ENCODE measurements at regions not wholly inside any gene's neighbourhood (a gene's known extent, or its start where the extent isn't known, plus 50 kb on each side); places are given as distances from the start of the nearest gene placed in this dataset.

DNA sequence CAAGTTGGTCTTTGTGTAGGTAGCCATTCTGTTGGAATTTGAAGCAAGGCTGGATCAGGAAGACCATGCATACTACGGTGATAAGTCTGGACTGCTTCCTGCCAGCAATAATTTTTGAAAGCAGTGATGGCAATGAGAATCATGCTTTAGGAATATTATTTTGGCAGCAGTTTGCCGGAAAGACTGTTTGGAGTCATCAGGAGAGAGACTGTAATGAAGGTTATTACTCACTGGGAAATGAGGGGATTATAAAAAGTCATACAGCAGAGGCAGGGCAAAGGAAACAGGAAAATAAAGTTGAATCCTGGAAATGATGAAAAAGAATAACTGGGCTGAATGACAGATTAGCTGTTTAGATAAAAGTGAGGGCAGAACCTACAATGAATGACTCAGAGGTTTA, 1136.8 kb upstream of the AUTS2 start:
- Histone ChIP-seq H3K9ac (ENCODE audit: low read length) (no peak overlapping the region), H3K36me3 (ENCODE audit: control insufficient read depth in 1 of 2, insufficient read depth in 2 of 2, low read depth in 1 of 2, low read length in 2 of 2) (no peaks in the 10 kb centered on the region), H2BK5ac (ENCODE audit: low read depth, low read length, poor library complexity, severe bottlenecking) (no peak overlapping the region), H3K27ac (ENCODE audit: low read length, poor library complexity, severe bottlenecking) (no peak overlapping the region), H3K4ac (ENCODE audit: low read depth in 1 of 2, low read length in 2 of 2) (no peak overlapping the region), H3K79me1 (replicated peaks; ENCODE audit: low read length, poor library complexity, severe bottlenecking) (no peaks in the 10 kb centered on the region), H3K18ac (ENCODE audit: low read depth in 1 of 2, low read length in 2 of 2) (no peak overlapping the region), H3K27me3 (ENCODE audit: control insufficient read depth in 1 of 2, insufficient read depth in 1 of 2, low read length in 2 of 2) (no peaks in the 10 kb centered on the region), H2BK12ac (ENCODE audit: low read length in 2 of 2) (no peak overlapping the region), H4K8ac (ENCODE audit: low read length) (no peak overlapping the region), H2AK5ac (ENCODE audit: low read length, severe bottlenecking) (no peak overlapping the region), H3K9me3 (ENCODE audit: control insufficient read depth, low read length) (no peaks in the 10 kb centered on the region), H2BK120ac (ENCODE audit: low read depth, low read length) (no peak overlapping the region), H3K14ac (ENCODE audit: low read length in 2 of 2) (no peak overlapping the region), H3K23ac (ENCODE audit: low read length in 2 of 2) (no peak overlapping the region), H3K4me1 (ENCODE audit: control insufficient read depth, insufficient read depth, low read depth, low read length) (no peaks in the 10 kb centered on the region), H2AFZ (ENCODE audit: low read depth, low read length) (no peak overlapping the region), H3K4me3 (ENCODE audit: insufficient read depth in 1 of 2, low read depth in 1 of 2, low read length in 2 of 2) (no peak overlapping the region), H4K91ac (ENCODE audit: low read length) (no peak overlapping the region), H3K4me2 (ENCODE audit: low read length, poor library complexity, severe bottlenecking) (no peak overlapping the region), H2BK15ac (ENCODE audit: low read depth, poor library complexity, severe bottlenecking) (no peak overlapping the region)
- DNase-seq: no peak
- 76% methylated on average over 1 of the region's 2 CpGs for WGBS

GRCh38 chr7:68470836-68471435, 1127.3 kb upstream of the AUTS2 start:
- H3K9ac ChIP-seq (ENCODE audit: low read length): no peak overlapping the region
- no peak overlapping the region for H3K23ac ChIP-seq (ENCODE audit: low read length in 2 of 2)
- H4K91ac ChIP-seq (ENCODE audit: low read length): no peak overlapping the region
- no peak overlapping the region for H2AFZ ChIP-seq (ENCODE audit: low read depth, low read length)
- no peak overlapping the region for H4K8ac ChIP-seq (ENCODE audit: low read length)
- H3K4ac ChIP-seq (ENCODE audit: low read depth in 1 of 2, low read length in 2 of 2): no peak overlapping the region
- no peak overlapping the region for H3K27ac ChIP-seq (ENCODE audit: low read length, poor library complexity, severe bottlenecking)
- peaks cover 0 to 5% of the 10 kb centered on the region in 2 experiments for H3K27me3 ChIP-seq (ENCODE audit: control insufficient read depth in 1 of 2, insufficient read depth in 1 of 2, low read length in 2 of 2)
- no peaks in the 10 kb centered on the region for H3K79me1 ChIP-seq (replicated peaks; ENCODE audit: low read length, poor library complexity, severe bottlenecking)
- H2BK12ac ChIP-seq (ENCODE audit: low read length in 2 of 2): no peak overlapping the region
- H2BK120ac ChIP-seq (ENCODE audit: low read depth, low read length): no peak overlapping the region
- H3K4me2 ChIP-seq (ENCODE audit: low read length, poor library complexity, severe bottlenecking): no peak overlapping the region
- H2AK5ac ChIP-seq (ENCODE audit: low read length, severe bottlenecking): no peak overlapping the region
- no peak overlapping the region for H3K18ac ChIP-seq (ENCODE audit: low read depth in 1 of 2, low read length in 2 of 2)
- H2BK15ac ChIP-seq (ENCODE audit: low read depth, poor library complexity, severe bottlenecking): no peak overlapping the region
- H2BK5ac ChIP-seq (ENCODE audit: low read depth, low read length, poor library complexity, severe bottlenecking): no peak overlapping the region
- no peak overlapping the region for H3K14ac ChIP-seq (ENCODE audit: low read length in 2 of 2)
- no peaks in the 10 kb centered on the region for H3K4me1 ChIP-seq (ENCODE audit: control insufficient read depth, insufficient read depth, low read depth, low read length)
- no peaks in the 10 kb centered on the region for H3K9me3 ChIP-seq (ENCODE audit: control insufficient read depth, low read length)
- no peak overlapping the region for H3K4me3 ChIP-seq (ENCODE audit: insufficient read depth in 1 of 2, low read depth in 1 of 2, low read length in 2 of 2)
- no peaks in the 10 kb centered on the region for H3K36me3 ChIP-seq (ENCODE audit: control insufficient read depth in 1 of 2, insufficient read depth in 2 of 2, low read depth in 1 of 2, low read length in 2 of 2)
- no peak for DNase-seq
- WGBS: 83% methylated on average over 17 of the region's 17 CpGs

DNA sequence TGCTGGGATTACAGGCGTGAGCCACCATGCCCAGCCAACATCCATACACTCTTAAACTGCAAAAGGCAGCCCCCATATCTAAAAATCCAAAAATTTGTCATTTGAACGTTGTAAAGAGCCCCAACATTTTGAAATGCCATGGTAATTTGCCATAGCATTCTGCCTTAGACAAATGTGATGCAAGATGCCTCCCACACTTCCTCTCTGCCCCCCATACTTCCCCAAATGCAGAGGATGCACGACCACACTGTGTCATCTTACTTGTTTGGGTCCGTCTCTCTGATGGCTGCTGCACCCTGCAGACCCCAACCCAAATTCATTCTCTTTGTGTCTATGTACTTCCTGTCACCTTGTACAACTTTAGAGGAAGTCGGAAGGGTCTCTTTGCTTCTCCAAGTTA, 1125.6 kb upstream of the AUTS2 start:
- no peak overlapping the region for H3K18ac ChIP-seq (ENCODE audit: low read depth in 1 of 2, low read length in 2 of 2)
- H3K9ac ChIP-seq (ENCODE audit: low read length): no peak overlapping the region
- no peak overlapping the region for H3K4me2 ChIP-seq (ENCODE audit: low read length, poor library complexity, severe bottlenecking)
- H3K14ac ChIP-seq (ENCODE audit: low read length in 2 of 2): no peak overlapping the region
- H3K27me3 ChIP-seq (ENCODE audit: control insufficient read depth in 1 of 2, insufficient read depth in 1 of 2, low read length in 2 of 2): peaks cover 0 to 5% of the 10 kb centered on the region in 2 experiments
- H2AK5ac ChIP-seq (ENCODE audit: low read length, severe bottlenecking): no peak overlapping the region
- H3K9me3 ChIP-seq (ENCODE audit: control insufficient read depth, low read length): no peaks in the 10 kb centered on the region
- H2BK12ac ChIP-seq (ENCODE audit: low read length in 2 of 2): no peak overlapping the region
- no peak overlapping the region for H2BK5ac ChIP-seq (ENCODE audit: low read depth, low read length, poor library complexity, severe bottlenecking)
- no peak overlapping the region for H2BK15ac ChIP-seq (ENCODE audit: low read depth, poor library complexity, severe bottlenecking)
- no peaks in the 10 kb centered on the region for H3K4me1 ChIP-seq (ENCODE audit: control insufficient read depth, insufficient read depth, low read depth, low read length)
- H2AFZ ChIP-seq (ENCODE audit: low read depth, low read length): no peak overlapping the region
- H4K91ac ChIP-seq (ENCODE audit: low read length): no peak overlapping the region
- WGBS: 53% methylated on average over 5 of the region's 5 CpGs
- H3K27ac ChIP-seq (ENCODE audit: low read length, poor library complexity, severe bottlenecking): no peak overlapping the region
- DNase-seq: no peak
- no peaks in the 10 kb centered on the region for H3K36me3 ChIP-seq (ENCODE audit: control insufficient read depth in 1 of 2, insufficient read depth in 2 of 2, low read depth in 1 of 2, low read length in 2 of 2)
- no peak overlapping the region for H3K23ac ChIP-seq (ENCODE audit: low read length in 2 of 2)
- H2BK120ac ChIP-seq (ENCODE audit: low read depth, low read length): no peak overlapping the region
- H3K4me3 ChIP-seq (ENCODE audit: insufficient read depth in 1 of 2, low read depth in 1 of 2, low read length in 2 of 2): no peak overlapping the region
- H3K4ac ChIP-seq (ENCODE audit: low read depth in 1 of 2, low read length in 2 of 2): no peak overlapping the region
- H4K8ac ChIP-seq (ENCODE audit: low read length): no peak overlapping the region
- no peaks in the 10 kb centered on the region for H3K79me1 ChIP-seq (replicated peaks; ENCODE audit: low read length, poor library complexity, severe bottlenecking)

- no peaks in the 10 kb centered on the region for H3K79me1 ChIP-seq (replicated peaks; ENCODE audit: low read length, poor library complexity, severe bottlenecking)
- no peak overlapping the region for H3K27ac ChIP-seq (ENCODE audit: low read length, poor library complexity, severe bottlenecking)
- H2BK15ac ChIP-seq (ENCODE audit: low read depth, poor library complexity, severe bottlenecking): no peak overlapping the region
- H3K9ac ChIP-seq (ENCODE audit: low read length): no peak overlapping the region
- H3K23ac ChIP-seq (ENCODE audit: low read length in 2 of 2): no peak overlapping the region
- H2AFZ ChIP-seq (ENCODE audit: low read depth, low read length): no peak overlapping the region
- no peak overlapping the region for H2AK5ac ChIP-seq (ENCODE audit: low read length, severe bottlenecking)
- H3K14ac ChIP-seq (ENCODE audit: low read length in 2 of 2): no peak overlapping the region
- no peak overlapping the region for H2BK5ac ChIP-seq (ENCODE audit: low read depth, low read length, poor library complexity, severe bottlenecking)
- no peak overlapping the region for H3K4ac ChIP-seq (ENCODE audit: low read depth in 1 of 2, low read length in 2 of 2)
- H2BK12ac ChIP-seq (ENCODE audit: low read length in 2 of 2): no peak overlapping the region
- no peak overlapping the region for H3K4me2 ChIP-seq (ENCODE audit: low read length, poor library complexity, severe bottlenecking)
- DNase-seq: no peak
- H3K27me3 ChIP-seq (ENCODE audit: control insufficient read depth in 1 of 2, insufficient read depth in 1 of 2, low read length in 2 of 2): peaks cover 0 to 5% of the 10 kb centered on the region in 2 experiments
- WGBS: 79% methylated on average over 3 of the region's 5 CpGs
- no peak overlapping the region for H2BK120ac ChIP-seq (ENCODE audit: low read depth, low read length)
- H4K91ac ChIP-seq (ENCODE audit: low read length): no peak overlapping the region
- no peak overlapping the region for H3K4me3 ChIP-seq (ENCODE audit: insufficient read depth in 1 of 2, low read depth in 1 of 2, low read length in 2 of 2)
- no peaks in the 10 kb centered on the region for H3K4me1 ChIP-seq (ENCODE audit: control insufficient read depth, insufficient read depth, low read depth, low read length)
- no peak overlapping the region for H4K8ac ChIP-seq (ENCODE audit: low read length)
- H3K18ac ChIP-seq (ENCODE audit: low read depth in 1 of 2, low read length in 2 of 2): no peak overlapping the region
- H3K9me3 ChIP-seq (ENCODE audit: control insufficient read depth, low read length): no peaks in the 10 kb centered on the region
- H3K36me3 ChIP-seq (ENCODE audit: control insufficient read depth in 1 of 2, insufficient read depth in 2 of 2, low read depth in 1 of 2, low read length in 2 of 2): no peaks in the 10 kb centered on the region
Measured at GRCh38 chr7:68474661-68475216, 1123.5 kb upstream of the AUTS2 start.
